Fibroblast of upper back skin (primary cell): ENCODE measurements at regions not wholly inside any gene's neighbourhood (a gene's known extent, or its start where the extent isn't known, plus 50 kb on each side); places are given as distances from the start of the nearest gene placed in this dataset.

Source experiments
- DNase-seq: peaks from one replicate; pipeline ENCODE4 v3.0.0-alpha.2; 2013

- DNase-seq: peak; percentile 58
These were observed 421.9 kb upstream of the ARGLU1 start for GRCh38 chr13:106989876-106990275.

- no peak for DNase-seq
These were observed 419.5 kb upstream of the ARGLU1 start for GRCh38 chr13:106987427-106987785.

DNA sequence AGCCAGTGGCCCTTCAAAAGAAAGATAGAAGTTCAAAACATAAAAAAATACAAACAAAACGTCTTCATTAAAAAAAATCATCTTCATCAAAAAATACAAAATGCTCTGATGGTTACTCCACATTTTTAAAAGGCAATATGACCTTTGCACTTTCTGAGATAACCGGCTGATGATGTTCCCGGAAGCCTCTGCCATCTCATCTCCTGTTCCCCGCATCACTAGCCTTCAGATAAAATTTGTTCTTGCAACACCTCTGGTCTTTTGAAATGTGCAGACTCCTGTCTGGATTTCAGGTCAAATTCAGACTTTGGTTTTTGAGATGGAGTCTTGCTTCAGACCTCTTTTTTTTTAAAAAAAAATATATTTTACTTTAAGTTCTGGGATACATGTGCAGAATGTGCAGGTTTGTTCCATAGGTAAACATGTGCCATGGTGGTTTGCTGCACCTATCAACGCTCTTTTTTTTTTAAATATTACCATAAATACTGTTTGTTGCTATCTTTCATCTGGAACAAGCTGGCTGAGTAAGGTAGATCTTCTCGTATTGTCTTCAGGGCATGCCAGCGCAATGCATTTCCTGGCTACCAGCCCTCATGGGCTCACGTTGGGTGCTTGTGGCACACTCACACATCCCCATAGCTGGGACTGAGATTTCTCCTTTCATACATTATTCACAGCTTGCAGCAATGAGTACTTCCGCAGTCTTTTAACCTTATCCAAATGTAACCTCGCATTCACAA is 418.9 kb upstream of the ARGLU1 start:
- DNase-seq: no peak

DNA sequence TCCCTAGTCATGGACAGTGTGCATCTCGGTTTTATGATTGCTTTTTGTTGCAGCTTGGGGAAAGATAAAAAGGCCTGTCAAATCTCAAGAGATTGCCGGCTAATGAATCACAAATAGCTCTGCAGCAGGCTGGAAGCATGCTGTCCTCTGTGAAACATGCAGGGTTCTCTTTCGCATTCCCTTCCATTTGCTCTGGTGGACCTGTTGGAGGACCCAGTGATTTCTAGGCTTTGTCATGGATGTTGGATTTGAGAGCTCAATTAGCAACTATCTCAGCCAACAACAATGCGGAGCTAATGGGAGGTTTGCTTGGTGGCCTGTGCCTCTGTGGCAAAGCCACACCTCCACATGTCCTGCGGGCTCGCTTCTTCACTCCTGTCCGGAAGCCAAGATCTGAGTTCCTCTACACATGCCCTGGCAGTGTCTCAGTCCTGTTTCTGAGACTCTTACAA is 418.1 kb upstream of the ARGLU1 start:
- DNase-seq: peak; percentile 45

GRCh38 chr13:106985481-106985880 is 417.5 kb upstream of the ARGLU1 start:
- DNase-seq: no peak

GRCh38 chr13:106981051-106981450 is 413.1 kb upstream of the ARGLU1 start:
- DNase-seq: no peak

- no peak for DNase-seq
These were observed 399.5 kb upstream of the ARGLU1 start for GRCh38 chr13:106967391-106967790.

DNA sequence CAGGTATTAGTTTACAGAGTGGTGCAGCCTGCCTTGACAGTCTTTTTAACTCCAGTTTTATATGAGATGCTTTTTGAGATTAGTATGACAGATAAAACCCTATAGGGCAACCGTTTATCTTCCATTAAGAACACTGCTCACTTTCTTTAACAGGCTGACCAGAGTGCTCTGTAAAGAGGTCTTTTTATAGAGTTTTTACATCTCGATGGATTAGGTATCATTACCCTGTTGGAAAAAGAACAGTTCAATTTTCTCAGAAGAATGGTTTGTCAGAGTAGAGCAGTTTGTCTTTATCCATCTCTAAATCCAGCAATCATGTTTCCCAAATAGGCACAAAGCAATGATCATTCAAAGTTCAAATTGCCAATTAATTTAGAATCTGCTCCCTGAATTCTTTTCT is 395.2 kb upstream of the ARGLU1 start:
- no peak for DNase-seq

- no peak for DNase-seq
These were observed 393.7 kb upstream of the ARGLU1 start for GRCh38 chr13:106961651-106962050.

DNA sequence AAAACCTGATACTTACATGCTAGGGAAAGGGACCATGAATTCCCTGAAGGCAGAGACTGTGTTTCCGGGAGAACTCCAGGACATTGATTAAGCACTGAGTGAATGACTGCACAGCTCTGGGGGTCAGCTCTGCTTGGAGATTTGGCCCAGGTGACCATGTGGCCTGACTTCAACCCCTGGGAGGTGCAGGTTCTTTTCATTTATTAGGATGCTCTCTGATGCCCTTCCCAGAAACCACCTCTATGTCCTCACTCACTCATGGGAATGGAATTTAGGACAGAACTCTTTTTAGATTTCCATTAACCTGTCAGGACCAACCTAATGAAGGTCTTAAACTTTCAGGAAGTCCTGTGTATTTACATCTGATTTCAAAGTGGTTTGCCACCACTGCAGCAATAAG is 393.3 kb upstream of the ARGLU1 start:
- DNase-seq: no peak

DNA sequence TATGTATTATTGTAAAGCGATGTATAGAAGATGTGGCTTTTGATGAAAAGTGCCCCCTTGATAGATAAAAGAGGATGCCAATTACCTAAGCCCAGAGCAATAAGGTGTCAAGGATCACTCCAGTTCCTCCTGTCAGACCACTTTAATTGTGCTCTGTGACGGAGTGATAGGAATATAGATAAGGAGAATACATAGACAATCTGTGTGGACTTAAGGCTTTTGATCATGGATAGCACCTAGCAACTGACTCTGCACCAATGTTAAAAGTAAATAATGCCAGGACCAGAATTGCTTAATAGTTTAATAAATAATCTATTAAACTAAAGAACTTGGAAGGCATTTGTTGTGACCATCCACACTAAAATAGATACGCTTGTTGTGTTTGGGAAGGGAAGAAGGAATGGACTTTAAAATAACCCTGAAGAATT is 390.7 kb upstream of the ARGLU1 start:
- DNase-seq: no peak

- no peak for DNase-seq
These were observed 374.6 kb upstream of the ARGLU1 start for GRCh38 chr13:106942563-106942962.

DNA sequence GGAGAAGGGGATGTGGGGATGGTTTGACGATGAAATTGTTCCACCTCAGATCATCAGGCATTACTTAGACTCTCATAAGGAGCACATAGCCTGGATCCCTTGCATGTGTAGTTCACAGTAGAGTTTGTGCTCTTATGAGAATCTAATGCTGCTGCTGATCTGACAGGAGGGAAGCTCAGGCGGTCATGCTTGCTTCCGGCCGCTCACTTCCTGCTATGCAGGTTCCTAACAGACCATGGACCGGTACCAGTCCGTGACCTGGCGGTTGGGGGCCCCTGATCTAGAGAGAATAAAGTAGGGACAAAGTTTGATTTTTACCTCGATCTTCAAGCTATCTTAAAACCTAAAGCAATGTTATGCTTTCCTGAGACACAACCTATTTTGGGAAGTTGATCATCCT is 373.8 kb upstream of the ARGLU1 start:
- DNase-seq: no peak

GRCh38 chr13:106927421-106927820 is 359.5 kb upstream of the ARGLU1 start:
- DNase-seq: no peak

- DNase-seq: no peak
These were observed 354.4 kb upstream of the ARGLU1 start for GRCh38 chr13:106922384-106922783.

DNA sequence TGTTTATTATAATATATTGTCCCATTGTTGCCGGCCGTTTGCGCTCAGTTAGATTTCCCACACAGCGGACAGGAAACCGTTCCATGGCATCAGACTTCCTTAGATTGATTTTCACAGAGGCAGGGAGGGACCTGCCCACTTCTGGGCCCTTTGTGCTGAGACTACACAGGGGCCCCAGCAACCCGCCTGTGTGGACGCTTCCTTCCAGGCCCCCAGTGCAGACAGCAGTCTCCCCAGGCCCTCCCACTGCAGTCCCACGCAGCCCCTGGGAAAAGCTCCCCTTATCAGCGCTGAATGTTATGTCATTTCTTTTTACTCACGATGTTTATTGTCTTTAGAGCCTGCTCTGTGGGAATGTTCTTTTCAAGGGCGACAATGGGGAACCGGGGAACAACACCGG is 351.7 kb upstream of the ARGLU1 start:
- DNase-seq: no peak

DNA sequence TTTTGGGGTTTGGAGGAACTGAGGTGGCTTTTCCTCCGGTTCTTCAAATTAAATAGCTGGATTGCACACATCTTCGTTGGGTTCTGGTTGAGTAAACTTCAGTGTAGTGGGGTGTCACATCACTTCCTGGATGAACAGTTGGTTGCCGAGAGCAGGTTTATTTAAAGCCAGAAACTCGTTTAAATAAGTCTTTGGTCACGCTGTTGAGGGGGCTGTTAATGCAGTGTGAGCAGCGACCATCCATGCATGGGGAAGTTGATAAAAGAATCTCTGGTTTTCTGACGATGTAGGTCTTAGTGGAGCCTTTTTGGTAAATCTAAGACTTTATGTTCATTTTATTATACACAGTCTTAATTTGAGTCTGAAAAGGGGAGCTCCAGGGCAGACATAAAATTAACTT is 351.2 kb upstream of the ARGLU1 start:
- DNase-seq: no peak

DNA sequence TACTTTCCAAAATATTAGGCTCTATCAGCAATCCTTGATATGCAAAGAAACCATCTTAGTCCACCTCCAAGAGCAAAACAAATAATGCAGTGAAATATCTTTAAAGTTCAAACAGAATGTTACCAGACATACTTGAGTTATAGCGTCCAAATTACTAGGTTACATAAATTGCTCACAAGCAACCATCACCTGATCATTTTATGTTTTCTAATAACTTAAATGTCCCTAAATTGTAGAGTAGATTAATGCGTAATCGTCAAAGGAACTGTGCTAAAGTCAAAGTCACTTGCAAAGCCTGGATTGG is 350.6 kb upstream of the ARGLU1 start:
- DNase-seq: no peak

- peak; percentile 77 for DNase-seq
These were observed 350.0 kb upstream of the ARGLU1 start for GRCh38 chr13:106917673-106918556.

- no peak for DNase-seq
These were observed 349.2 kb upstream of the ARGLU1 start for GRCh38 chr13:106917024-106917571.

- peak; percentile 44 for DNase-seq
These were observed 348.5 kb upstream of the ARGLU1 start for GRCh38 chr13:106916329-106916976.

GRCh38 chr13:106915146-106915545 is 347.2 kb upstream of the ARGLU1 start:
- DNase-seq: no peak

DNA sequence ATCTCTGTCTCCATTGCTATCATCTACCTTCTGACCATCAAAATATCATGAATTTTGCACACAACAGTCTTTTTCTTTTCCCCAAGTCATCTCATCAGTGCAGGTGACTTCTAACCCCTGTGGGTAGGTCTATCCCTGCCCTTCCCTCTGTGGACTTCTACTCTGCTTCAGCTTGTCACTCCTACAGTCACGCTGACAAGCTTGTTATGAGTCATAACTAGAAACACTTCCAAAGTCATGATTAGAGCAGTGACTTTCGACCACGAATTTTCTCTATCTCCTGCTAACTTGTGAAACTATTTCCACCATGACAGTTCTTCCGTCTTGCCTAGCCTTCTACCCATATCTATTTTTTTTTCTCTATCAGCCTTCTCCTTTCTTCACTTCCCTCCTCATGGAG is 343.7 kb upstream of the ARGLU1 start:
- DNase-seq: no peak

DNA sequence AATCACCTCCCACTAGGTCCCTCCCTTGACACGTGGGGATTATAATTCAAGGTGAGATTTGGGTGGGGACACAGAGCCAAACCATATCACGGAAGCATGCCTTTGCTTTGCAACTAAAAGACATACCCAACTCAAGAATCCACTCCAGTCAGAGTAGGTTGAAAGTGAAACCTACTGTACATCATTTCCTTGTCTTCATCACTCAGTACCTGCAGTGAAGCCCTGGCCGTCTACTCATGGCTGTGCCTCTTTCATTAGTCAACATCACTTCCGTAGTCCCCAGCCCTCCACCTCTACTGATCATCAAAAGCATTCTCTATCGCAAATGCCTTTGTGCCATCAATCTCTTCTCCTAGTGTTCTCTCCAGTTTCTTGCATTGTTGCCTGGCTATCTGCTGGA is 343.1 kb upstream of the ARGLU1 start:
- DNase-seq: no peak
